WTC11 (cell line): ENCODE measurements at regions not wholly inside any gene's neighbourhood (a gene's known extent, or its start where the extent isn't known, plus 50 kb on each side); places are given as distances from the start of the nearest gene placed in this dataset.

Source experiments
- ATAC-seq: fragments of 200-7000 bp; cut with Tn5 transposase; 2 replicates; pipeline ENCODE4 v1.10.0; 2021; ENCODE audit warnings: mild to moderate bottlenecking, moderate library complexity
- CTCF ChIA-PET: fragments of 300-600 bp; sonication (Branson Sonifier 250); formaldehyde crosslinking; loops from one replicate; lab custom pipeline; 2021; ENCODE audit warnings: antibody characterized with exemption; lab: Charles Lee
- POLR2A ChIA-PET: fragments of 350-600 bp; sonication (Branson Sonifier 250); formaldehyde crosslinking; loops from one replicate; lab custom pipeline; 2021; ENCODE audit warnings: antibody characterized with exemption; lab: Charles Lee
- DNase-seq: peaks from one replicate; pipeline ENCODE4 v3.0.0; 2021; ENCODE audit warnings: low spot score
- H3K27ac Mint-ChIP-seq: 2 replicates; pipeline ENCODE4 v1.8.0; 2021; ENCODE audit warnings: mixed read lengths
- H3K27me3 Mint-ChIP-seq: 2 replicates; pipeline ENCODE4 v1.8.0; 2021; ENCODE audit warnings: low read depth, mild to moderate bottlenecking, moderate library complexity, mixed read lengths
- H3K36me3 Mint-ChIP-seq: 2 replicates; pipeline ENCODE4 v1.8.0; 2021; ENCODE audit warnings: mixed read lengths
- H3K4me1 Mint-ChIP-seq: 2 replicates; pipeline ENCODE4 v1.8.0; 2022; ENCODE audit warnings: mixed read lengths
- H3K4me3 Mint-ChIP-seq: 2 replicates; pipeline ENCODE4 v1.8.0; 2021; ENCODE audit warnings: mild to moderate bottlenecking, moderate library complexity, mixed read lengths
- H3K9me3 Mint-ChIP-seq: 2 replicates; pipeline ENCODE4 v1.8.0; 2021; ENCODE audit warnings: mixed read lengths
- ATF2 ChIP-seq: sonication (generic); formaldehyde crosslinking; IDR thresholded peaks from 2 replicates; pipeline ENCODE4 v1.8.1; 2022; ENCODE audit warnings: low read depth, missing genetic modification reagents, borderline replicate concordance
- CBFB ChIP-seq: sonication (generic); formaldehyde crosslinking; IDR thresholded peaks from 2 replicates; pipeline ENCODE4 v1.8.1; 2022; ENCODE audit warnings: mild to moderate bottlenecking, low read depth, missing genetic modification reagents
- CDX4 ChIP-seq: fragments of 250-450 bp; sonication (Bioruptor Pico); IDR thresholded peaks from 2 replicates; pipeline ENCODE4 v1.9.0; 2021; ENCODE audit warnings: moderate library complexity, mild to moderate bottlenecking, inconsistent platforms, borderline replicate concordance
- CTCF ChIP-seq: fragments of 200-600 bp; IDR thresholded peaks from 2 replicates; pipeline ENCODE4 v1.8.0; 2022; ENCODE audit warnings: antibody characterized with exemption
- E2F1 ChIP-seq: sonication (generic); formaldehyde crosslinking; IDR thresholded peaks from 2 replicates; pipeline ENCODE4 v1.8.0; 2022; ENCODE audit warnings: mild to moderate bottlenecking, missing genetic modification reagents
- E2F5 ChIP-seq: sonication (generic); formaldehyde crosslinking; IDR thresholded peaks from 2 replicates; pipeline ENCODE4 v1.8.1; 2022; ENCODE audit warnings: mild to moderate bottlenecking, moderate library complexity, missing genetic modification reagents
- EMX1 ChIP-seq: fragments of 250-450 bp; sonication (Bioruptor Pico); IDR thresholded peaks from 2 replicates; pipeline ENCODE4 v1.8.0; 2021; ENCODE audit warnings: mild to moderate bottlenecking
- GABPB1 ChIP-seq: sonication (generic); formaldehyde crosslinking; IDR thresholded peaks from 2 replicates; pipeline ENCODE4 v1.8.1; 2023; ENCODE audit warnings: mild to moderate bottlenecking, missing genetic modification reagents
- HMGA2 ChIP-seq: fragments of 250-450 bp; sonication (Bioruptor Pico); IDR thresholded peaks from 2 replicates; pipeline ENCODE4 v1.4.0; 2021; ENCODE audit warnings: mild to moderate bottlenecking, moderate library complexity
- IRF1 ChIP-seq: sonication (generic); formaldehyde crosslinking; IDR thresholded peaks from 2 replicates; pipeline ENCODE4 v1.8.0; 2023; ENCODE audit warnings: missing genetic modification reagents
- IRF2 ChIP-seq: sonication (generic); formaldehyde crosslinking; IDR thresholded peaks from 2 replicates; pipeline ENCODE4 v1.8.0; 2022; ENCODE audit warnings: low read depth, missing genetic modification reagents, borderline replicate concordance
- JAZF1 ChIP-seq: fragments of 250-450 bp; sonication (Bioruptor Pico); IDR thresholded peaks from 2 replicates; pipeline ENCODE4 v1.9.0; 2021; ENCODE audit warnings: moderate library complexity, mild to moderate bottlenecking, inconsistent platforms
- JUN ChIP-seq: sonication (generic); formaldehyde crosslinking; IDR thresholded peaks from 2 replicates; pipeline ENCODE4 v1.8.0; 2023; ENCODE audit warnings: mild to moderate bottlenecking, missing genetic modification reagents
- NFATC4 ChIP-seq: fragments of 250-450 bp; sonication (Bioruptor Pico); IDR thresholded peaks from 2 replicates; pipeline ENCODE4 v1.9.0; 2021; ENCODE audit warnings: mild to moderate bottlenecking
- NR1H2 ChIP-seq: sonication (generic); formaldehyde crosslinking; IDR thresholded peaks from 2 replicates; pipeline ENCODE4 v1.9.0; 2021; ENCODE audit warnings: mild to moderate bottlenecking, moderate library complexity, missing genetic modification reagents
- SMAD4 ChIP-seq: sonication (generic); formaldehyde crosslinking; IDR thresholded peaks from 2 replicates; pipeline ENCODE4 v1.8.0; 2022; ENCODE audit warnings: mild to moderate bottlenecking, missing genetic modification reagents
- SP1 ChIP-seq: sonication (generic); formaldehyde crosslinking; conservative IDR thresholded peaks from 2 replicates; pipeline ENCODE4 v1.8.1; 2022; ENCODE audit warnings: missing genetic modification reagents
- USF1 ChIP-seq: sonication (generic); formaldehyde crosslinking; IDR thresholded peaks from 2 replicates; pipeline ENCODE4 v1.8.0; 2022; ENCODE audit warnings: mild to moderate bottlenecking, missing genetic modification reagents
- ZNF138 ChIP-seq: sonication (generic); formaldehyde crosslinking; conservative IDR thresholded peaks from 2 replicates; pipeline ENCODE4 v1.8.1; 2022; ENCODE audit warnings: mild to moderate bottlenecking, moderate library complexity, missing genetic modification reagents
- ZNF263 ChIP-seq: sonication (generic); formaldehyde crosslinking; IDR thresholded peaks from 2 replicates; pipeline ENCODE4 v1.8.1; 2022; ENCODE audit warnings: low read depth, mild to moderate bottlenecking, moderate library complexity, missing genetic modification reagents
- ZNF281 ChIP-seq: sonication (generic); formaldehyde crosslinking; IDR thresholded peaks from 2 replicates; pipeline ENCODE4 v1.8.0; 2023; ENCODE audit warnings: mild to moderate bottlenecking, missing genetic modification reagents
- ZNF396 ChIP-seq: fragments of 250-450 bp; sonication (Bioruptor Pico); IDR thresholded peaks from 2 replicates; pipeline ENCODE4 v1.8.0; 2021; ENCODE audit warnings: mild to moderate bottlenecking, moderate library complexity, borderline replicate concordance
- ZNF425 ChIP-seq: fragments of 250-450 bp; sonication (Bioruptor Pico); conservative IDR thresholded peaks from 2 replicates; pipeline ENCODE4 v1.9.0; 2021; ENCODE audit warnings: mild to moderate bottlenecking

GRCh38 chr2:147490401-147491261, 354.2 kb upstream of the ACVR2A start:
- DNase-seq (no peak), ATAC-seq (no peak)
- POLR2A ChIA-PET = no interaction called here
- Mint-ChIP-seq H3K9me3 (peaks cover 7% of the 10 kb centered on the region), H3K27me3 (no peaks in the 10 kb centered on the region), H3K36me3 (no peaks in the 10 kb centered on the region), H3K4me1 (peaks cover 47% of the 10 kb centered on the region), H3K4me3 (no peak overlapping the region), H3K27ac (no peak overlapping the region)
- no peak for TF ChIP-seq ZNF138 (CRISPR knock-in tag)
- TF ChIP-seq EMX1 (CRISPR knock-in tag) = no peak
- no peak for TF ChIP-seq IRF1 (CRISPR knock-in tag)
- no peak for TF ChIP-seq E2F5
- no peak for TF ChIP-seq CDX4 (CRISPR knock-in tag)
- no peak for TF ChIP-seq USF1 (CRISPR knock-in tag)
- no peak for TF ChIP-seq NR1H2 (CRISPR knock-in tag)
- CTCF ChIA-PET = no interaction called here

GRCh38 chr2:147488472-147488871, 356.4 kb upstream of the ACVR2A start:
- peak; percentile 55 for ATAC-seq
- no peak for DNase-seq
- no peaks in the 10 kb centered on the region for H3K27me3 Mint-ChIP-seq
- H3K9me3 Mint-ChIP-seq = no peaks in the 10 kb centered on the region
- H3K4me1 Mint-ChIP-seq = peaks cover 67% of the 10 kb centered on the region
- H3K36me3 Mint-ChIP-seq = no peaks in the 10 kb centered on the region
- no peak overlapping the region for H3K27ac Mint-ChIP-seq
- TF ChIP-seq ATF2 (CRISPR knock-in tag) = no peak
- TF ChIP-seq ZNF396 (CRISPR knock-in tag) = no peak
- no peak for TF ChIP-seq SMAD4 (CRISPR knock-in tag)
- TF ChIP-seq IRF2 (CRISPR knock-in tag) = no peak
- TF ChIP-seq NFATC4 (CRISPR knock-in tag) = no peak
- no peak for TF ChIP-seq CBFB (CRISPR knock-in tag)
- TF ChIP-seq E2F1 (CRISPR knock-in tag) = no peak
- no peak for TF ChIP-seq ZNF425 (CRISPR knock-in tag)
- TF ChIP-seq JAZF1 (CRISPR knock-in tag) = no peak
- no peak for TF ChIP-seq ZNF281 (CRISPR knock-in tag)
- no peak for TF ChIP-seq HMGA2 (CRISPR knock-in tag)
- TF ChIP-seq SP1 (CRISPR knock-in tag) = no peak
- no peak for TF ChIP-seq JUN
- no peak for TF ChIP-seq ZNF263 (CRISPR knock-in tag)
- TF ChIP-seq GABPB1 (CRISPR knock-in tag) = no peak
- no peak for TF ChIP-seq CTCF
- no peak overlapping the region for H3K4me3 Mint-ChIP-seq
- CTCF ChIA-PET = no interaction called here
- POLR2A ChIA-PET = no interaction called here
